Suprapubic skin (tissue), 4 donors: ENCODE measurements at regions not wholly inside any gene's neighbourhood (a gene's known extent, or its start where the extent isn't known, plus 50 kb on each side); places are given as distances from the start of the nearest gene placed in this dataset.

ENCODE experiments used
- CTCF ChIP-seq, 2 donors: fragments of 200-600 bp in 1 of 2; fragments of 450-650 bp in 1 of 2; sonication (generic) in 1 of 2; IDR thresholded peaks; one replicate each; pipeline ENCODE4 v1.5.1; 2016 to 2019; ENCODE audit warnings: antibody characterized with exemption in 2 of 2, mild to moderate bottlenecking in 1 of 2, moderate library complexity in 1 of 2
- POLR2A ChIP-seq, 2 donors: fragments of 450-650 bp; IDR thresholded peaks; one replicate each; pipeline ENCODE4 v1.6.1; 2017; ENCODE audit warnings: antibody characterized with exemption in 2 of 2, mild to moderate bottlenecking in 2 of 2, moderate library complexity in 2 of 2
- POLR2AphosphoS5 ChIP-seq, 3 donors: sonication (generic); formaldehyde crosslinking; IDR thresholded peaks; one replicate each; pipeline ENCODE4 v1.6.1; 2017; ENCODE audit warnings: antibody characterized with exemption in 3 of 3

DNA sequence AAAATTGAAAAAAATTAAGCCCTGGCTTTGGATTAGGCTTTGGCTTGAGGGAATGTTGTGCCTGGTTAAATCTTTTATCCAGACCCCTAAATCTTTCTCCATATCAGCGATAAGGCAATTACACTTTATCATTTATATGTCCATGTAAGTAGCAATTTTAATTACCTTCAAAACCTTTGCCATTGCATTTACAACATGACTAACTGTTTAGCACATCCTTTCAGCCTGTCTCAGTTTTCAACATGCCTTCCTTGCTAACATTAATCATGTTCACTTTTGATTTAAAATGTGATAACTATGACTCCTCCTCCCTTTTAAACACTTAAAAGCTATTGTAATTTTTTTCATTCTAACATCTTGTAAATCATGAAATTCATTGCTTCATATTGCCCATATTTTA is 583.7 kb downstream of the SLITRK1 start:
- TF ChIP-seq CTCF (IDR thresholded peaks at IDR 0.05) (no peak), POLR2A (IDR thresholded peaks at IDR 0.05) (no peak), POLR2AphosphoS5 (IDR thresholded peaks at IDR 0.05) (no peak)
